WTC11 (cell line): ENCODE measurements at regions not wholly inside any gene's neighbourhood (a gene's known extent, or its start where the extent isn't known, plus 50 kb on each side); places are given as distances from the start of the nearest gene placed in this dataset.

Experiments
- ATF1 ChIP-seq: sonication (generic); formaldehyde crosslinking; IDR thresholded peaks from 2 replicates; pipeline ENCODE4 v1.8.1; 2023; ENCODE audit warnings: mild to moderate bottlenecking, moderate library complexity, missing genetic modification reagents
- ESRRA ChIP-seq: sonication (generic); formaldehyde crosslinking; IDR thresholded peaks from 2 replicates; pipeline ENCODE4 v1.8.1; 2022; ENCODE audit warnings: mild to moderate bottlenecking, missing genetic modification reagents, borderline replicate concordance
- FOXJ3 ChIP-seq: sonication (generic); formaldehyde crosslinking; IDR thresholded peaks from 2 replicates; pipeline ENCODE4 v1.9.0; 2021; ENCODE audit warnings: missing genetic modification reagents, mild to moderate bottlenecking, borderline replicate concordance
- FOXK1 ChIP-seq: sonication (generic); formaldehyde crosslinking; IDR thresholded peaks from 2 replicates; pipeline ENCODE4 v1.8.0; 2022; ENCODE audit warnings: mild to moderate bottlenecking, moderate library complexity, missing genetic modification reagents
- GRHL2 ChIP-seq: fragments of 250-450 bp; sonication (Bioruptor Pico); IDR thresholded peaks from 2 replicates; pipeline ENCODE4 v1.8.0; 2022; ENCODE audit warnings: mild to moderate bottlenecking, moderate library complexity; ENCODE audit not compliant: insufficient replicate concordance, severe bottlenecking
- IRF2 ChIP-seq: sonication (generic); formaldehyde crosslinking; IDR thresholded peaks from 2 replicates; pipeline ENCODE4 v1.8.0; 2022; ENCODE audit warnings: low read depth, missing genetic modification reagents, borderline replicate concordance
- NR1H2 ChIP-seq: sonication (generic); formaldehyde crosslinking; IDR thresholded peaks from 2 replicates; pipeline ENCODE4 v1.9.0; 2021; ENCODE audit warnings: mild to moderate bottlenecking, moderate library complexity, missing genetic modification reagents
- ZNF263 ChIP-seq: sonication (generic); formaldehyde crosslinking; IDR thresholded peaks from 2 replicates; pipeline ENCODE4 v1.8.1; 2022; ENCODE audit warnings: low read depth, mild to moderate bottlenecking, moderate library complexity, missing genetic modification reagents
- TF ChIP-seq, protein P1 (sequence below): fragments of 200-600 bp; IDR thresholded peaks from 2 replicates; pipeline ENCODE4 v1.8.0; 2022; ENCODE audit warnings: antibody characterized with exemption
- TF ChIP-seq, protein P2 (sequence below): sonication (generic); formaldehyde crosslinking; IDR thresholded peaks from 2 replicates; pipeline ENCODE4 v1.8.1; 2023; ENCODE audit warnings: mild to moderate bottlenecking, missing genetic modification reagents, moderate library complexity
- TF ChIP-seq, protein P3 (sequence below): sonication (generic); formaldehyde crosslinking; IDR thresholded peaks from 2 replicates; pipeline ENCODE4 v1.8.0; 2023; ENCODE audit warnings: missing genetic modification reagents, mild to moderate bottlenecking, borderline replicate concordance
- TF ChIP-seq, protein P4 (sequence below): sonication (generic); formaldehyde crosslinking; IDR thresholded peaks from 2 replicates; pipeline ENCODE4 v1.8.0; 2022; ENCODE audit warnings: mild to moderate bottlenecking, missing genetic modification reagents
- TF ChIP-seq, protein P5 (sequence below): sonication (generic); formaldehyde crosslinking; IDR thresholded peaks from 2 replicates; pipeline ENCODE4 v1.8.1; 2023; ENCODE audit warnings: mild to moderate bottlenecking, missing genetic modification reagents
- TF ChIP-seq, protein P6 (sequence below): sonication (generic); formaldehyde crosslinking; IDR thresholded peaks from 2 replicates; pipeline ENCODE4 v1.8.1; 2023; ENCODE audit warnings: mild to moderate bottlenecking, moderate library complexity, missing genetic modification reagents

DNA sequence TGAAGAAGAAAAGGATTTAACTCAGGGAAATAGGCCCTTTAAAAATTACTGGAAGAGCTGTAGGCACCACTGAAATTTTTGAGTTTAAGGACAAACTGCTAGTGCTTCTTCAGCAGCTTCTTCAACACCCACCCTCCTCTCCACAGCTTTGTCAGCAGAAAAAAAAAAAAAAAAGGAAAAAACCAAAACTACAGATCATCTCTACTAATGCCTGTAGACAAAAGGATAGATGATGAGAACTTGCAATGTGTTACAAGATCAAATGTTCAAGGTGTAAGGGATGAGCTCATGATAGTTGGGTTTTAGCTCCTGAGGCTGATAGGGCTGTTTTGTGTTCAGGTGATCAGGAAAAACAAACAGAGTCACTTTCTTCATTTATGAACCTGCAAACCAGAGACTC lies 55.2 kb upstream of the PREP start:
- TF ChIP-seq, protein P1, sequence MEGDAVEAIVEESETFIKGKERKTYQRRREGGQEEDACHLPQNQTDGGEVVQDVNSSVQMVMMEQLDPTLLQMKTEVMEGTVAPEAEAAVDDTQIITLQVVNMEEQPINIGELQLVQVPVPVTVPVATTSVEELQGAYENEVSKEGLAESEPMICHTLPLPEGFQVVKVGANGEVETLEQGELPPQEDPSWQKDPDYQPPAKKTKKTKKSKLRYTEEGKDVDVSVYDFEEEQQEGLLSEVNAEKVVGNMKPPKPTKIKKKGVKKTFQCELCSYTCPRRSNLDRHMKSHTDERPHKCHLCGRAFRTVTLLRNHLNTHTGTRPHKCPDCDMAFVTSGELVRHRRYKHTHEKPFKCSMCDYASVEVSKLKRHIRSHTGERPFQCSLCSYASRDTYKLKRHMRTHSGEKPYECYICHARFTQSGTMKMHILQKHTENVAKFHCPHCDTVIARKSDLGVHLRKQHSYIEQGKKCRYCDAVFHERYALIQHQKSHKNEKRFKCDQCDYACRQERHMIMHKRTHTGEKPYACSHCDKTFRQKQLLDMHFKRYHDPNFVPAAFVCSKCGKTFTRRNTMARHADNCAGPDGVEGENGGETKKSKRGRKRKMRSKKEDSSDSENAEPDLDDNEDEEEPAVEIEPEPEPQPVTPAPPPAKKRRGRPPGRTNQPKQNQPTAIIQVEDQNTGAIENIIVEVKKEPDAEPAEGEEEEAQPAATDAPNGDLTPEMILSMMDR: no peak
- no peak for TF ChIP-seq ESRRA
- TF ChIP-seq, protein P2, sequence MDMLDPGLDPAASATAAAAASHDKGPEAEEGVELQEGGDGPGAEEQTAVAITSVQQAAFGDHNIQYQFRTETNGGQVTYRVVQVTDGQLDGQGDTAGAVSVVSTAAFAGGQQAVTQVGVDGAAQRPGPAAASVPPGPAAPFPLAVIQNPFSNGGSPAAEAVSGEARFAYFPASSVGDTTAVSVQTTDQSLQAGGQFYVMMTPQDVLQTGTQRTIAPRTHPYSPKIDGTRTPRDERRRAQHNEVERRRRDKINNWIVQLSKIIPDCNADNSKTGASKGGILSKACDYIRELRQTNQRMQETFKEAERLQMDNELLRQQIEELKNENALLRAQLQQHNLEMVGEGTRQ (CRISPR knock-in tag): no peak
- no peak for TF ChIP-seq IRF2 (CRISPR knock-in tag)
- no peak for TF ChIP-seq FOXJ3
- TF ChIP-seq, protein P3, sequence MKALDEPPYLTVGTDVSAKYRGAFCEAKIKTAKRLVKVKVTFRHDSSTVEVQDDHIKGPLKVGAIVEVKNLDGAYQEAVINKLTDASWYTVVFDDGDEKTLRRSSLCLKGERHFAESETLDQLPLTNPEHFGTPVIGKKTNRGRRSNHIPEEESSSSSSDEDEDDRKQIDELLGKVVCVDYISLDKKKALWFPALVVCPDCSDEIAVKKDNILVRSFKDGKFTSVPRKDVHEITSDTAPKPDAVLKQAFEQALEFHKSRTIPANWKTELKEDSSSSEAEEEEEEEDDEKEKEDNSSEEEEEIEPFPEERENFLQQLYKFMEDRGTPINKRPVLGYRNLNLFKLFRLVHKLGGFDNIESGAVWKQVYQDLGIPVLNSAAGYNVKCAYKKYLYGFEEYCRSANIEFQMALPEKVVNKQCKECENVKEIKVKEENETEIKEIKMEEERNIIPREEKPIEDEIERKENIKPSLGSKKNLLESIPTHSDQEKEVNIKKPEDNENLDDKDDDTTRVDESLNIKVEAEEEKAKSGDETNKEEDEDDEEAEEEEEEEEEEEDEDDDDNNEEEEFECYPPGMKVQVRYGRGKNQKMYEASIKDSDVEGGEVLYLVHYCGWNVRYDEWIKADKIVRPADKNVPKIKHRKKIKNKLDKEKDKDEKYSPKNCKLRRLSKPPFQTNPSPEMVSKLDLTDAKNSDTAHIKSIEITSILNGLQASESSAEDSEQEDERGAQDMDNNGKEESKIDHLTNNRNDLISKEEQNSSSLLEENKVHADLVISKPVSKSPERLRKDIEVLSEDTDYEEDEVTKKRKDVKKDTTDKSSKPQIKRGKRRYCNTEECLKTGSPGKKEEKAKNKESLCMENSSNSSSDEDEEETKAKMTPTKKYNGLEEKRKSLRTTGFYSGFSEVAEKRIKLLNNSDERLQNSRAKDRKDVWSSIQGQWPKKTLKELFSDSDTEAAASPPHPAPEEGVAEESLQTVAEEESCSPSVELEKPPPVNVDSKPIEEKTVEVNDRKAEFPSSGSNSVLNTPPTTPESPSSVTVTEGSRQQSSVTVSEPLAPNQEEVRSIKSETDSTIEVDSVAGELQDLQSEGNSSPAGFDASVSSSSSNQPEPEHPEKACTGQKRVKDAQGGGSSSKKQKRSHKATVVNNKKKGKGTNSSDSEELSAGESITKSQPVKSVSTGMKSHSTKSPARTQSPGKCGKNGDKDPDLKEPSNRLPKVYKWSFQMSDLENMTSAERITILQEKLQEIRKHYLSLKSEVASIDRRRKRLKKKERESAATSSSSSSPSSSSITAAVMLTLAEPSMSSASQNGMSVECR: no peak
- no peak for TF ChIP-seq ZNF263 (CRISPR knock-in tag)
- TF ChIP-seq, protein P4, sequence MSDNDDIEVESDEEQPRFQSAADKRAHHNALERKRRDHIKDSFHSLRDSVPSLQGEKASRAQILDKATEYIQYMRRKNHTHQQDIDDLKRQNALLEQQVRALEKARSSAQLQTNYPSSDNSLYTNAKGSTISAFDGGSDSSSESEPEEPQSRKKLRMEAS (CRISPR knock-in tag): no peak
- no peak for TF ChIP-seq NR1H2 (CRISPR knock-in tag)
- TF ChIP-seq, protein P5, sequence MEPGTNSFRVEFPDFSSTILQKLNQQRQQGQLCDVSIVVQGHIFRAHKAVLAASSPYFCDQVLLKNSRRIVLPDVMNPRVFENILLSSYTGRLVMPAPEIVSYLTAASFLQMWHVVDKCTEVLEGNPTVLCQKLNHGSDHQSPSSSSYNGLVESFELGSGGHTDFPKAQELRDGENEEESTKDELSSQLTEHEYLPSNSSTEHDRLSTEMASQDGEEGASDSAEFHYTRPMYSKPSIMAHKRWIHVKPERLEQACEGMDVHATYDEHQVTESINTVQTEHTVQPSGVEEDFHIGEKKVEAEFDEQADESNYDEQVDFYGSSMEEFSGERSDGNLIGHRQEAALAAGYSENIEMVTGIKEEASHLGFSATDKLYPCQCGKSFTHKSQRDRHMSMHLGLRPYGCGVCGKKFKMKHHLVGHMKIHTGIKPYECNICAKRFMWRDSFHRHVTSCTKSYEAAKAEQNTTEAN (CRISPR knock-in tag): no peak
- TF ChIP-seq FOXK1 (CRISPR knock-in tag): no peak
- no peak for TF ChIP-seq ATF1 (CRISPR knock-in tag)
- TF ChIP-seq, protein P6, sequence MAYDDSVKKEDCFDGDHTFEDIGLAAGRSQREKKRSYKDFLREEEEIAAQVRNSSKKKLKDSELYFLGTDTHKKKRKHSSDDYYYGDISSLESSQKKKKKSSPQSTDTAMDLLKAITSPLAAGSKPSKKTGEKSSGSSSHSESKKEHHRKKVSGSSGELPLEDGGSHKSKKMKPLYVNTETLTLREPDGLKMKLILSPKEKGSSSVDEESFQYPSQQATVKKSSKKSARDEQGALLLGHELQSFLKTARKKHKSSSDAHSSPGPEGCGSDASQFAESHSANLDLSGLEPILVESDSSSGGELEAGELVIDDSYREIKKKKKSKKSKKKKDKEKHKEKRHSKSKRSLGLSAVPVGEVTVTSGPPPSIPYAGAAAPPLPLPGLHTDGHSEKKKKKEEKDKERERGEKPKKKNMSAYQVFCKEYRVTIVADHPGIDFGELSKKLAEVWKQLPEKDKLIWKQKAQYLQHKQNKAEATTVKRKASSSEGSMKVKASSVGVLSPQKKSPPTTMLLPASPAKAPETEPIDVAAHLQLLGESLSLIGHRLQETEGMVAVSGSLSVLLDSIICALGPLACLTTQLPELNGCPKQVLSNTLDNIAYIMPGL (CRISPR knock-in tag): no peak
- no peak for TF ChIP-seq GRHL2
